CD14-positive monocyte (primary cell): ENCODE measurements at regions not wholly inside any gene's neighbourhood (a gene's known extent, or its start where the extent isn't known, plus 50 kb on each side); places are given as distances from the start of the nearest gene placed in this dataset.

Source experiments
- DNase-seq, 3 donors: peaks; one replicate each; pipeline ENCODE4 v3.0.0-alpha.2; 2011 to 2022
- H2AFZ ChIP-seq: 2 replicates; pipeline ENCODE4 v1.6.0; 2012; ENCODE audit warnings: mild to moderate bottlenecking, low read depth, low read length, inconsistent platforms; ENCODE audit not compliant: insufficient read depth, poor library complexity, severe bottlenecking
- H3K27ac ChIP-seq, 2 donors: 1 replicate in 1 of 2; 2 replicates in 1 of 2; pipeline ENCODE4 v1.5.1; 2012 to 2013; ENCODE audit warnings: low read length in 2 of 2, control low read depth in 1 of 2, inconsistent platforms in 1 of 2, low read depth in 1 of 2, mild to moderate bottlenecking in 1 of 2
- H3K27me3 ChIP-seq, 2 donors: one replicate each; pipeline versions ENCODE4 v1.6.0 to v1.6.1; 2011 to 2013; ENCODE audit warnings: low read length in 2 of 2; ENCODE audit not compliant: control insufficient read depth in 2 of 2, insufficient read depth in 2 of 2
- H3K36me3 ChIP-seq, 2 donors: replicated peaks in 1 of 2; 1 replicate in 1 of 2; 2 replicates in 1 of 2; pipeline versions ENCODE4 v1.5.1 to v1.6.1; 2012 to 2013; ENCODE audit warnings: low read length in 2 of 2, control low read depth in 1 of 2, inconsistent platforms in 1 of 2, mild to moderate bottlenecking in 1 of 2; ENCODE audit not compliant: insufficient read depth in 2 of 2, control insufficient read depth in 1 of 2
- H3K4me1 ChIP-seq, 2 donors: 1 replicate in 1 of 2; 2 replicates in 1 of 2; pipeline versions ENCODE4 v1.5.1 to v1.6.1; 2012 to 2013; ENCODE audit warnings: low read length in 2 of 2, control low read depth in 1 of 2, inconsistent platforms in 1 of 2, mild to moderate bottlenecking in 1 of 2, moderate library complexity in 1 of 2; ENCODE audit not compliant: insufficient read depth in 2 of 2, control insufficient read depth in 1 of 2
- H3K4me2 ChIP-seq: replicated peaks from 2 replicates; pipeline ENCODE3; 2012; ENCODE audit warnings: low read length, moderate library complexity, mild to moderate bottlenecking; ENCODE audit not compliant: poor library complexity, severe bottlenecking; ENCODE audit errors: extremely low read depth
- H3K4me3 ChIP-seq, 3 experiments: fragments of 200-600 bp in 1 of 3; sonication (generic) in 1 of 3; replicated peaks in 1 of 3; 1 replicate in 2 of 3; 2 replicates in 1 of 3; pipeline ENCODE4 v1.5.1; 2011 to 2013; ENCODE audit warnings: low read length in 3 of 3, mild to moderate bottlenecking in 3 of 3, control low read depth in 2 of 3, low read depth in 2 of 3, inconsistent platforms in 1 of 3, moderate library complexity in 1 of 3
- H3K79me2 ChIP-seq: 2 replicates; pipeline ENCODE4 v1.6.0; 2012; ENCODE audit warnings: mild to moderate bottlenecking, control low read depth, inconsistent platforms, low read length, moderate library complexity; ENCODE audit not compliant: insufficient read depth
- H3K9ac ChIP-seq: 2 replicates; pipeline ENCODE4 v1.6.0; 2017; ENCODE audit warnings: low read length, mild to moderate bottlenecking; ENCODE audit not compliant: insufficient read depth, poor library complexity, severe bottlenecking
- H3K9me3 ChIP-seq, 2 donors: replicated peaks in 1 of 2; 1 replicate in 1 of 2; 2 replicates in 1 of 2; pipeline versions ENCODE4 v1.5.1 to v1.6.1; 2012 to 2013; ENCODE audit warnings: low read length in 2 of 2, control low read depth in 1 of 2; ENCODE audit not compliant: control insufficient read depth in 1 of 2, insufficient read depth in 1 of 2
- H4K20me1 ChIP-seq: 2 replicates; pipeline ENCODE4 v1.6.0; 2012; ENCODE audit warnings: mild to moderate bottlenecking, low read length, control low read depth, moderate library complexity; ENCODE audit not compliant: insufficient read depth
- H3K27ac Mint-ChIP-seq, 7 donors: one replicate each; pipeline ENCODE4 v1.8.0; 2020; ENCODE audit warnings: mild to moderate bottlenecking in 7 of 7, mixed read lengths in 7 of 7, moderate library complexity in 6 of 7, inconsistent platforms in 2 of 7
- H3K27me3 Mint-ChIP-seq, 3 donors: one replicate each; pipeline ENCODE4 v1.8.0; 2021 to 2022; ENCODE audit warnings: low read depth in 3 of 3, mild to moderate bottlenecking in 3 of 3, mixed read lengths in 3 of 3, moderate library complexity in 3 of 3, inconsistent platforms in 1 of 3
- H3K36me3 Mint-ChIP-seq, 2 donors: one replicate each; pipeline ENCODE4 v1.8.0; 2020; ENCODE audit warnings: mixed read lengths in 2 of 2, inconsistent platforms in 1 of 2, mild to moderate bottlenecking in 1 of 2
- H3K4me1 Mint-ChIP-seq: one replicate; pipeline ENCODE4 v1.8.0; 2020; ENCODE audit warnings: mild to moderate bottlenecking, mixed read lengths
- H3K4me3 Mint-ChIP-seq, 2 donors: one replicate each; pipeline ENCODE4 v1.8.0; 2020; ENCODE audit warnings: mild to moderate bottlenecking in 2 of 2, mixed read lengths in 2 of 2, moderate library complexity in 1 of 2
- H3K9me3 Mint-ChIP-seq, 7 donors: one replicate each; pipeline ENCODE4 v1.8.0; 2020 to 2022; ENCODE audit warnings: mixed read lengths in 7 of 7, mild to moderate bottlenecking in 6 of 7, moderate library complexity in 6 of 7, inconsistent platforms in 2 of 7
- WGBS: methylation state at CpG from one replicate; pipeline ENCODE4 v1.1.5; 2013; ENCODE audit warnings: missing lambda C conversion rate; ENCODE audit not compliant: insufficient coverage; 5-methylcytosine and 5-hydroxymethylcytosine counted together
- intact Hi-C, 2 donors: fragments of 100-400 bp; cut with micrococcal nuclease; formaldehyde crosslinking; loops; one replicate each; pipeline versions ENCODE4 v1.15.0 to v1.15.1; 2023
- TF ChIP-seq, protein P1 (sequence below): fragments of 200-600 bp; IDR thresholded peaks from one replicate; pipeline ENCODE4 v1.8.0; 2022; ENCODE audit warnings: antibody characterized with exemption, mild to moderate bottlenecking

- Mint-ChIP-seq H3K4me3 (no peak overlapping the region), H3K36me3 (no peaks in the 10 kb centered on the region), H3K4me1 (no peaks in the 10 kb centered on the region), H3K27me3 (peaks cover 0 to 1% (median 0%) of the 10 kb centered on the region in 3 donors), H3K9me3 (no peaks in the 10 kb centered on the region), H3K27ac (no peak overlapping the region)
- Histone ChIP-seq H3K27ac (no peak overlapping the region), H3K4me1 (no peaks in the 10 kb centered on the region), H3K4me3 (no peak overlapping the region), H3K79me2 (no peaks in the 10 kb centered on the region), H3K9ac (no peak overlapping the region), H3K9me3 (no peaks in the 10 kb centered on the region), H3K4me2 (no peak overlapping the region), H3K27me3 (no peaks in the 10 kb centered on the region), H3K36me3 (no peaks in the 10 kb centered on the region), H4K20me1 (no peaks in the 10 kb centered on the region), H2AFZ (no peak overlapping the region)
- intact Hi-C loops = no loop called here
- TF ChIP-seq, protein P1, sequence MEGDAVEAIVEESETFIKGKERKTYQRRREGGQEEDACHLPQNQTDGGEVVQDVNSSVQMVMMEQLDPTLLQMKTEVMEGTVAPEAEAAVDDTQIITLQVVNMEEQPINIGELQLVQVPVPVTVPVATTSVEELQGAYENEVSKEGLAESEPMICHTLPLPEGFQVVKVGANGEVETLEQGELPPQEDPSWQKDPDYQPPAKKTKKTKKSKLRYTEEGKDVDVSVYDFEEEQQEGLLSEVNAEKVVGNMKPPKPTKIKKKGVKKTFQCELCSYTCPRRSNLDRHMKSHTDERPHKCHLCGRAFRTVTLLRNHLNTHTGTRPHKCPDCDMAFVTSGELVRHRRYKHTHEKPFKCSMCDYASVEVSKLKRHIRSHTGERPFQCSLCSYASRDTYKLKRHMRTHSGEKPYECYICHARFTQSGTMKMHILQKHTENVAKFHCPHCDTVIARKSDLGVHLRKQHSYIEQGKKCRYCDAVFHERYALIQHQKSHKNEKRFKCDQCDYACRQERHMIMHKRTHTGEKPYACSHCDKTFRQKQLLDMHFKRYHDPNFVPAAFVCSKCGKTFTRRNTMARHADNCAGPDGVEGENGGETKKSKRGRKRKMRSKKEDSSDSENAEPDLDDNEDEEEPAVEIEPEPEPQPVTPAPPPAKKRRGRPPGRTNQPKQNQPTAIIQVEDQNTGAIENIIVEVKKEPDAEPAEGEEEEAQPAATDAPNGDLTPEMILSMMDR = no peak
- no peak for DNase-seq
- 77% methylated on average over 4 of the region's 6 CpGs for WGBS
Observed at GRCh38 chr10:106515206-106515790, 649.2 kb downstream of the SORCS1 start.

- intact Hi-C loops = no loop called here
- H3K9me3 Mint-ChIP-seq = peaks cover 0 to 2% (median 0%) of the 10 kb centered on the region in 7 donors
- Histone ChIP-seq H3K36me3 (no peaks in the 10 kb centered on the region), H3K79me2 (no peaks in the 10 kb centered on the region), H3K4me3 (no peak overlapping the region), H2AFZ (no peak overlapping the region), H3K9me3 (no peaks in the 10 kb centered on the region), H4K20me1 (no peaks in the 10 kb centered on the region), H3K27me3 (no peaks in the 10 kb centered on the region), H3K27ac (no peak overlapping the region), H3K4me2 (no peak overlapping the region), H3K4me1 (no peaks in the 10 kb centered on the region), H3K9ac (no peak overlapping the region)
- H3K36me3 Mint-ChIP-seq = no peaks in the 10 kb centered on the region
- no CpG with 5 or more reads among the region's 4 CpGs for WGBS
- TF ChIP-seq, protein P1 = no peak
- H3K4me1 Mint-ChIP-seq = no peaks in the 10 kb centered on the region
- H3K27me3 Mint-ChIP-seq = peaks cover 0 to 1% (median 0%) of the 10 kb centered on the region in 3 donors
- no peak overlapping the region for H3K4me3 Mint-ChIP-seq
- DNase-seq = no peak
- H3K27ac Mint-ChIP-seq = no peak overlapping the region
Observed at GRCh38 chr10:106513352-106513771, 651.1 kb downstream of the SORCS1 start.
